ENCODE measurements at regions not wholly inside any gene's neighbourhood (a gene's known extent, or its start where the extent isn't known, plus 50 kb on each side); places are given as distances from the start of the nearest gene placed in this dataset.

DNA sequence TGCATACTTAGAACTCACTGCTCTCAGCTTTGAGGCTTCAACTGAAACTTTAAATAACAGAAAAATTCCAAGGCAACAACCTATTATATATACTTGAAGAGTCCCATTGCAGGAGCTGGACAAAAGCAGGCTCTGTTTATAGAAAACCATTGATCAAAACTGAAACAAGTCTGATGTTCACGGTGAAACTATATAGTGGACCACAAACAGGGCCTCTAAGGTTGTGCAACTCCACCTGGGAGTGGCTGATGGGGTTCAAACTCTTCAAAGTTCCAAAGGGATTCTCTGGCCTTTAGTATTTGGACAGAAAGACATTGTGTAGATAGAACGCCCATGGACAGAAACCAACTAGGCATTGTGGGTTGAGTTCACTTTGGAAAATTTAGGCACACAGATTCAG is 140.3 kb downstream of the ZC3H11B start:
- no peak overlapping the region for H3K4me3 ChIP-seq (ENCODE audit: low read length, poor library complexity, severe bottlenecking)
- no peaks in the 10 kb centered on the region for H3K9me2 ChIP-seq (replicated peaks; ENCODE audit: low read depth, low read length)
- H4K20me1 ChIP-seq (ENCODE audit: insufficient read depth, low read length, poor library complexity, severe bottlenecking): no peaks in the 10 kb centered on the region
- no peak overlapping the region for H3K9ac ChIP-seq (ENCODE audit: low read depth, low read length, poor library complexity, severe bottlenecking)
- no peaks in the 10 kb centered on the region for H3K9me3 ChIP-seq (ENCODE audit: insufficient read depth, low read depth, low read length)
- H3K36me3 ChIP-seq (ENCODE audit: insufficient read depth, low read length): no peaks in the 10 kb centered on the region
- H3K4me2 ChIP-seq (ENCODE audit: low read depth, low read length, poor library complexity, severe bottlenecking): no peak overlapping the region
- no peak for TF ChIP-seq EZH2phosphoT487 (IDR thresholded peaks at IDR 0.05; ENCODE audit: borderline replicate concordance)
- no peak for TF ChIP-seq CTCF (conservative IDR thresholded peaks at IDR 0.05; ENCODE audit: low read length)
- H2AFZ ChIP-seq (ENCODE audit: low read length): no peak overlapping the region
- H3F3A ChIP-seq (ENCODE audit: low read depth): no peaks in the 10 kb centered on the region
- no peaks in the 10 kb centered on the region for H3K4me1 ChIP-seq (ENCODE audit: insufficient read depth, low read length, poor library complexity, severe bottlenecking)
- H3K79me2 ChIP-seq (ENCODE audit: insufficient read depth, low read length): no peaks in the 10 kb centered on the region
- H3K27me3 ChIP-seq (ENCODE audit: insufficient read depth, low read length, poor library complexity, severe bottlenecking): no peaks in the 10 kb centered on the region

DNA sequence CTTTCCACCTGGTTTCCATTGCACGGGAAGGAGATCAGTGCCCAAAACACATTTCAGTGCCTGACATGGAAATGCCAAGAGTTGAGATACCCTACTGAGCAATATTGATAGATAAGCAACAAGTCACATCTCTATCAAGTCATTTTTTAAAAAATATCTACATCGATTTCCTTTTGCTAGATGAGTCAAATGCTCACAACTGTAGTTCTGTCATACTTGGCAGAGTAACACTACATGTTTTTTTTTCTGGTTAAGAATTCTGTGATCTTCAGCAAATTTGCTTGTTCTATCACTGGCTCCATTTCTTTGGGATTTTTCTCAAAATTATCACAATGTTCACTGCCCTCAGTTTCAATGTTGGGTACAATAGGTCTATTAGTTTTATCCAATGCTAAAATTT is 145.4 kb downstream of the ZC3H11B start:
- Histone ChIP-seq H3F3A (ENCODE audit: low read depth) (no peaks in the 10 kb centered on the region), H3K27me3 (ENCODE audit: insufficient read depth, low read length, poor library complexity, severe bottlenecking) (no peaks in the 10 kb centered on the region), H3K9me2 (replicated peaks; ENCODE audit: low read depth, low read length) (no peaks in the 10 kb centered on the region), H3K36me3 (ENCODE audit: insufficient read depth, low read length) (no peaks in the 10 kb centered on the region), H3K4me3 (ENCODE audit: low read length, poor library complexity, severe bottlenecking) (no peak overlapping the region), H4K20me1 (ENCODE audit: insufficient read depth, low read length, poor library complexity, severe bottlenecking) (no peaks in the 10 kb centered on the region), H3K79me2 (ENCODE audit: insufficient read depth, low read length) (no peaks in the 10 kb centered on the region), H3K9me3 (ENCODE audit: insufficient read depth, low read depth, low read length) (no peaks in the 10 kb centered on the region), H2AFZ (ENCODE audit: low read length) (no peak overlapping the region), H3K4me1 (ENCODE audit: insufficient read depth, low read length, poor library complexity, severe bottlenecking) (no peaks in the 10 kb centered on the region), H3K9ac (ENCODE audit: low read depth, low read length, poor library complexity, severe bottlenecking) (no peak overlapping the region), H3K4me2 (ENCODE audit: low read depth, low read length, poor library complexity, severe bottlenecking) (no peak overlapping the region)
- no peak for TF ChIP-seq CTCF (conservative IDR thresholded peaks at IDR 0.05; ENCODE audit: low read length)
- TF ChIP-seq EZH2phosphoT487 (IDR thresholded peaks at IDR 0.05; ENCODE audit: borderline replicate concordance): no peak

GRCh38 chr1:219466766-219467165 is 146.1 kb downstream of the ZC3H11B start:
- H3K9ac ChIP-seq (ENCODE audit: low read depth, low read length, poor library complexity, severe bottlenecking): no peak overlapping the region
- no peaks in the 10 kb centered on the region for H3K4me1 ChIP-seq (ENCODE audit: insufficient read depth, low read length, poor library complexity, severe bottlenecking)
- no peaks in the 10 kb centered on the region for H3K9me2 ChIP-seq (replicated peaks; ENCODE audit: low read depth, low read length)
- no peak overlapping the region for H2AFZ ChIP-seq (ENCODE audit: low read length)
- no peaks in the 10 kb centered on the region for H3K9me3 ChIP-seq (ENCODE audit: insufficient read depth, low read depth, low read length)
- H3K4me3 ChIP-seq (ENCODE audit: low read length, poor library complexity, severe bottlenecking): no peak overlapping the region
- H3K27me3 ChIP-seq (ENCODE audit: insufficient read depth, low read length, poor library complexity, severe bottlenecking): no peaks in the 10 kb centered on the region
- H3K4me2 ChIP-seq (ENCODE audit: low read depth, low read length, poor library complexity, severe bottlenecking): no peak overlapping the region
- H3K79me2 ChIP-seq (ENCODE audit: insufficient read depth, low read length): no peaks in the 10 kb centered on the region
- TF ChIP-seq CTCF (conservative IDR thresholded peaks at IDR 0.05; ENCODE audit: low read length): no peak
- H3F3A ChIP-seq (ENCODE audit: low read depth): no peaks in the 10 kb centered on the region
- H3K36me3 ChIP-seq (ENCODE audit: insufficient read depth, low read length): no peaks in the 10 kb centered on the region
- H4K20me1 ChIP-seq (ENCODE audit: insufficient read depth, low read length, poor library complexity, severe bottlenecking): no peaks in the 10 kb centered on the region
